GM21723 (cell line): ENCODE measurements at regions not wholly inside any gene's neighbourhood (a gene's known extent, or its start where the extent isn't known, plus 50 kb on each side); places are given as distances from the start of the nearest gene placed in this dataset.

Source experiments
- ATAC-seq: cut with Tn5 transposase; IDR thresholded peaks from one replicate; pipeline ENCODE4 v1.9.1; 2021; ENCODE audit warnings: mild to moderate bottlenecking, moderate library complexity; ENCODE audit not compliant: unreplicated experiment

DNA sequence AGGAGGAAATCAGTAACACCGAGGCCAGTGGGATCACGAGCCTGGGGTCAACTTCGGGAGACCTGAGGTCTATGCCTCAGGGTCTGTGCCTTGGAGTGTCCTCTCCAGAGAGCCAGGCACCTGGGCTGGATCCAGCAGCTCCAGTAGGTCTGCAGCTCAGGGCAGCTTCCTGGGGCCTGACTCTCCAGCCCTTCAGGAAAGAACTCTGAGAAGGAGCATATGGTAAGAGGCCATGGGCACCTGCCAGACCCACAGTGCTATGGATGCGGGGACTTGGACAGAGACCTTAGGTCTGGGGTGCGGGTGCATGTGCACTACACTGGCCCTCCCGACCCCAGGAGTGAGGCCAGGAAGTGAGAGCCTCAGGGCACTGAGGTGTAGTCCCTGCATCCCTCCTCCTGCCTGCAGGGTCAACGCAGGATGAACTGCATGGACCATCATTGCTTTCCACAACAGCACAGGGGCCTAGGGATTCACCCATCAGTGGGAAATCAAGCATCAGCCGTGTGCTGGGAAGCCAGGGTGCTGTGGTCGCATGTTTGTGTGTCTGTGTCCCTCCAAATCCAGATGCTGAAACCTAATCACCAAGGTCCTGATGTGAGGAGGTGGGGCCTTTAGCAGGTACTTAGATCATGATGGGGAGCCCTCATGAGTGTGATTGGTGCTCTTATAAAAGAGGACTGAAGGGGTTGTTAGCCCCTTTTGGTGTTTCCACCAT lies 210.9 kb upstream of the CST7 start:
- ATAC-seq = no peak

DNA sequence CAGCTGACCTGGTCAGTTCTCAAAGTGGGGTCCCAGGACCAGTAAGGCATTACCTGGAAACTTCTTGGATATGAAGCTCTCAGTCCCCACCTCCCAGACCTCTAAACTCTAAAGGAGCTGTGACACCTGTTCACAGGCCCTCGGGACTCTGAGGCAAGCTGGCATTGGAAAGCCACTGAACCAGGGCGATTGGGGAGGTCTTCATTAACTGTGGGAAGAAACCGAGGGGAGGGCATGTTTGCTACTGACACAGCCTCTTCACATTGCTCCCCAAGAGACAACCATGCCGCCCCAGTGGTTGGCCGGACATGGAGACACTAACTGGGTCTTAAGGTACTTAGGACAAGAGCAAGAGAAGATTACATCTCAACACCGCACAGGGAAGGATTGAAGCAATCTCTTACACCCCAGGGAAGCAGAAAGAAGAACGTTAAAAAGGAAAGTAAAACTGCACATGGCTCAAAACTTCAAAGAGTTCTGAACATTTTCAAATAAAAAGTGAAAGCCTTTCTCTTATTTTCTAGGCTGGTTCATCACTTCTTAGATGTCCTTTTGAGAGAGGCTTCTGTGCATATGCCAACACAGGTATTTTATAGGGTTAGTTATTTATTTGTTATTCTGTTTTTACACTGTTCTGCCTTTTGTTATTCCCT lies 210.0 kb upstream of the CST7 start:
- peak; percentile 69 for ATAC-seq

DNA sequence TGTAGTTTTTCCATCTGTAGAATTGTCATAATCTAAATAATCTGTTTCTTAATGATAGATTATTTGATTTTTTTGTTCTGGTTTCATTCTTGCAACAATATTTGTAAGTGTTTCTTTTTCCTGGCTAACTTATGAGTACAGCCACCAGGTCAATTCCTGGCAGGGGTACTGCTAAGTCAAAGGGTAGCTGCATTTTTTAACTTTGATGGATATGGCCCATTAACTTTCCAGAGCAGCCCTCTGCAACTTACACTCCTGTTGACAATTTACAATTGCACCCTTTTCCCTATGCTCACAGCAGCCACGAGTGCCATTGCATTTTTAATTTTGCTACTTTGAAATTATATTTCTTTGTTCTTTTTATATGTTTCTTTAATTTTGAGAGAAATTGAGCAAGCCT lies 209.3 kb upstream of the CST7 start:
- no peak for ATAC-seq

DNA sequence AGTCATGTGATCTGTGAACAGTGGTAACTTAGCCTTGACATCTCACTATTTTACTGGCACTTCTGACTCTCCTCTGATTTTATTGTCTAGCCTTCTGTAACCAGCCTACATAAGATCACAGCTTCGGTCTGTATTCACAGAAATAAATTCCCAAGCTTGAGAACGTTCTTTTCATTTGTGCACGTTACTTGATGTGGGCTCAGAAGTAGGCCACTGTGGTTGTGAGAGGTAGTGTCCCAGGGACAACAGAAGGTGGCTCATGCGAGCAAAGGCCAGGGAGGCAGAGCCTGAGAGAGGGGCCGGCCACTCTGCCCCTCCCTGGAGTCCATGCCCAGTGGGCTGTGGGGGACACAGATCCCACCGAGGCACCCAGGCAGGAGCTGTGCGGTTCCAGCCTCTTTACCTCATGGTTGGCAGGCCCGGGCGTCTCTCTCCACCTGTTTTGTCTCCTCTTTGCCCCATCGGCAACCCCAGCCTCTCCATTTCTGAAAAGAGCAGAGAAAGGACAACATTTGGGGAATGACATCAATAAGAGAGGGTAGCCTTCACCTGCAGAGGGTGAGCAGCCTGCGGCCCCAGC lies 207.5 kb upstream of the CST7 start:
- ATAC-seq = no peak

DNA sequence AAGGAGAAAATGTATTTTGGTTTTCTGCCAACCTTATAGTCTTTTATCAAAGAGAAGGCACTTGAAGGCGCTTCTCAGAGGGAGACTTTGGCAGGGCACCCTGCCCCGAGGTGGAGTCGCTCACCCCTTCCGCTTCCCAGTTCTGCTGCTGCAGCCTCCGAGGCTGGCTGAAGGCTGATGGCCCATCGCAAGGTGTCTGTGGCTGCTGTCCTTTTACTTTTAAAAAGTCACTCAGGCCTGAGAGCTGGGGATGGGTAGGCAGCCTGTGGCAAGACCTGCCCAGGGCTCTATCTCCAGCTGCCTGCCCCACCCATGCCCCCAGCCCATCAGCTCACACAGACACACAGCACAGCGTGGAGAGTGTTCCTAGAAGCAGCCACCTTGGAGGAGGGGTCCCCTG lies 206.6 kb upstream of the CST7 start:
- no peak for ATAC-seq

DNA sequence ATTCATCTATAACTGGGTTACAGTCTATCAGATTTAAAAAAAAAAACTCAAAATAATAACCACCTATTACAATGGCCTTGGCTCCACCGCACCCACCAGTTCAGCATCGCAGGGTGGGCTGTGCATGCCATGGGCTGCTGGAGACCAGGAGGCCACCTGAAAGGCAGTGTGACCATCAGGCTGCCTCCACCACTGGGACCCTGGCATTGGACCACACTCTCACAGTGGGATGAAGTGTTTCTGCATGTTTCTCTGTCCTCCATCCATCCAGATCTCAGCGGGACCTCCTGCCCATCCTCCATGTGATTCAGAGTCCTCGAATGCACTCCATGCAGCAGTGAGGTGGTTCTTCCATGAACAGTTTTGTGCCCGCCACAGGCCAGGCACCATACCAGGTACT lies 206.1 kb upstream of the CST7 start:
- ATAC-seq = no peak

DNA sequence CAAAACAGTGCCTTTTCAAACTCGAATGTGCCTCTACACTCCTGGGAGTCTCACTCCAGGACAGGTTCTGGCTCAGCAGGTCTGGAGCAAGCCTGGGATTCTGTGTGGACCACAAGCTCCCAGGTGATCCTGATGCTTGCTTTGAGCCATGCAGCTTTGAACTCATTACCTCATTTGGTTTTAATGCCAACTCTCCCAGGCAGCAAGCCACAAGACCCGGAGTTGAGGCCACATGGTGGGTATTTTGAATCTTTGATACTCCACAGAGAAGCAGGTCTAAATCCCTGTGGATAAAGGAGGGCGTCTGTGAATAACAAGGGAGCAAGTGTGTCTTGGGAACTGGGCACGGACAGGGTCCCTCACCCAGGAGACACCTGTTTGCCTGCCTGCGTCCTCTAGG lies 205.4 kb upstream of the CST7 start:
- no peak for ATAC-seq

DNA sequence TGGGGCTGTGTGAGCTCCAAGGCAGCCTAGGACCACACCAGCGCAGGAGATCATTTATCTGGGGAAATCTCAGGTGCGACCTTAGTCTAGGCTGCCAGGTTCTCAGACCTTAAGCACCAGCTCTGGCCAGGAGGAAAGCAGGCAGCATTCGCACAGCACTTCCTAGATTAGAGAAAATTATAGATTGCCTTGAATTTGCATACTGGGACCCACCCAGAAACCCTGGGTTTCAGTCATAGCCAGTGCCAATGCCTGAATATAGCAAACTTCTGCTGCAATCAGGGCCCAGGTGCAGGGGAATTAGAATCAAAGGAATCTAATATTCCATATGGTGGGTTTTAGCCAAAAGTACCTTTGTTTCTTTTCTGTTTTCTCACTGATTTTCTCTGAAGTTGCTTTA lies 204.3 kb upstream of the CST7 start:
- ATAC-seq = no peak

DNA sequence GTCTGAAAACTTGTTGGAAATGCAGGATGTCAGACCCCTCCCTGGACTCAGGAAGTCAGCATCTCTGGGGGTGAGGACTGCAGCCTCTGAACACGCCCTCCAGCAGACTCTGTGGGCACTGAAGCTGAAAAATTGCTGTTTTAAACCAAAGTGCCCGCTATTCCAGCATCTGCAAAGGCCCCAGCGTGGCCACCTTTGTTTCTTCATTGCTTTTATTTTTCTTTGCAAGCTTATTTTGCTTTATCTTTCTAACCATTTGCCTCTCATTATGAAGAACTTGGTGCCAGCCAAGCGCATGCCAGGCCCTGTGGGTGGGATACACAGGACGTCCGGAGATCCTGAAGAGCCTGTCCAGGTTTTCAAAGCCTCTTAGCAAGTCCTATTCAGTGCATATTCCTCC lies 203.9 kb upstream of the CST7 start:
- no peak for ATAC-seq

DNA sequence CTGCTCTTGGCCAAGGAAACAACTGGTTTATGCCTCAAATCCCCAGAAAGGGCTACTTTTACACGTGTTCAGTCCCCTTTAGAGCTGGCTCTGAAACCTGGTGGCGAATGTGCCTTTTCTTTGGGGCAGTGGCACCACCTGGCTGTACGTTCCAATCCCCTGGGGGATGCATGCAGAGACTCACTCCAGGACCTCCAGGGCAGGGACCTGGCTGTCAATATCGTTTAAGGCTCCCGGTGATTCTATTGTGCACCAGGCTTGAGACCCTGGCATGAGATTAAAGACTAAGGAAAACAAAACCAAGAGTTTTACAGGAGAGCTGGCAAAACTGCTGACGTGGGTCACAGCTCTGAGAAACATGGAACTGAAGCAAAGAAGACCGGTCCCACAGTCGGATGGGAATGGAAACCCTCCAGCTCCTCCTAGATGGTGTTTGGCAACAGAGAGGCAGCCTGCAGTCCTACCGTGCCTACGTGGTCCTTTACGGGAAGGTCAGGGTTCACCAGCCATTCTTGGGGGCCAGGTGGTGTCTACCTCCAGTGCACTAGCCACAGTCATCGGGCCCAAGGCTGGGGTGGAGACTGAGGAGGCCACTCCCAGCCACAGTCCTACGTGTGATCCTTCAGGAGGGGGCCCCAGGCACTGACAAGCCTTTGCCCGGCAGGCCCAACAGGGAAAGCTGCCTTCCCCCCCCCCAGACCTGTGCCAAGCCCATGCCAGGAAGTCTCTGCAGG lies 203.3 kb upstream of the CST7 start:
- ATAC-seq = no peak

DNA sequence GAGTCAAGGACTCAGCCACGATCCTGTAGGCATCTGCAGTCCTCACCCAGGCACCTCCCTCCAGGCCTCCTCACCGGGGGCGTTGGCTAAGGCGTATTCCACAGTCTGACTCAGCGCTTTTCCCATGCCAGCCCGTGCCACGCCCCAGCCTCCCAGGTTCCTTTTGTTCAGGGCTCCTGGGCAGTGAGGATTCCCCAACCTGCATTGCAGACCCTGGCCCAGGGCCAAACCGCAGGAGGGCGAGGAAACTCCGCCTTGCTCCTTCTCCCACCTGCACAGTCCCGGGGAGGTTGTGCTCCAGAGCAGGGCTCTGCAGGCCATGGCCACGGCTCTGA lies 202.8 kb upstream of the CST7 start:
- no peak for ATAC-seq

DNA sequence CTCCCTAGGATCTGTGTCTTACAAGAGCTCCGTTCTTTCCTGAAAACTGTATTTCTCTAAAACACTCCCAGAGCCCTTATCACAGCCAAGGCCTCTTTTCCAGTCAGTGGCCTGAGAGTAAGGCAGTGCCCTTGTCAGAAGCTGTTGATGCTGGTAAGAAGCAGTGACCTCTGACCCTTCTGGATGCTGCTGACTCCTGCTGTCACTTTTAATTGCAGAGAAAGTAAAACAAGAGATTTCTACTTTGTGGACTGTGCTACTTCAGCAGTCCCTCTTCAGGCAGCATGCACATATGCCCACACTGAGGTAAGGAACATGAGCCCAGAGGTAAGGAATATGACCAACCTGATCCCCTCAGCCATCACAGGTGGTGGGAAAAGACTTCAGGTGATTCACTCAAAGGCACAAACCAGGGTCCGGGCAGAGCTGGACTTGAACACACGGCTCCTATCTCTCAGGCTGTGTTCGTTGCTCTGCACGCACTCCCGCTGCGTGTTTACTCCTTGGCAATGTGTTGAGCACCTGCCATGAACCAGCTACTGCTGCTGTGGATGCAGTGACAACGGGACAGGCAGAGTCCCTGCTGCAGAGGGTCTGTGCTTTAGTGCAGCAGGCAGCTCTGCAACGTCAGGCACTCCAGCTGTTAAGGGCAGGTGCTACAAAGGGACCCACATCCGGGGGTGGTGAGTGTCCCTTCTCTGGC lies 201.9 kb upstream of the CST7 start:
- no peak for ATAC-seq

DNA sequence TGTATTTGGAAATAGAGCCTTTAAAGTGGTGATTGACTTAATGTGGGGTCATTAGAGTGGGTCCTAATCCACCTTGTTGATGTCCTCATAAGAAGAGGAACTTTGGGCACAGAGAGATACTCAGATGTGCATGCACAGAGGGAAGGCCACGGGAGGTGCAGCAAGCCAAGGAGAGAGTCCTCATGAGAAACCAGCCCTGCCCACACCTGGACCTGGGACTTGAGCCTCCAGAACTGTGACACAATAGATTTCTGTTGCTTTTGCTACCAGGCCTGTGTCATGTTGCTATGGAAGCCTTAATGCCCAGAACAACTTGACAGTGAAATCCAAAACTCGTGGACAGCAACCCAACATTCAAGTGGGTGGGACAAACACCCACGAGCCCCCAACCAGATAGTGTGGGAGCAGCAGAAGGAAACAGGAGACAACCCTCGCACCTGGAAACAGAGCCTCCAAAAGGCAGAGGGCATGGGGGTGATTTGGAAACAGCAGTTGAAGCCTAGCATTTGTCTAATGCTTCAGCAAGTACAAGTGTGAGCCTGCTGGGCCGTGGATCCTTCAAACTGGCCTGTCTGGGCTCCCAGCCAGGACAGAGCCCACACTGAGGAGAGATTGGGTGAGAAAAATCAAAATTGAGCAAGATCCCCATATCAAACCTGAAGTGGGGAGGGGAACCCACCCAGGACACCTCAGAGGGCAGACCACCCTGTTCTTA lies 201.0 kb upstream of the CST7 start:
- no peak for ATAC-seq

DNA sequence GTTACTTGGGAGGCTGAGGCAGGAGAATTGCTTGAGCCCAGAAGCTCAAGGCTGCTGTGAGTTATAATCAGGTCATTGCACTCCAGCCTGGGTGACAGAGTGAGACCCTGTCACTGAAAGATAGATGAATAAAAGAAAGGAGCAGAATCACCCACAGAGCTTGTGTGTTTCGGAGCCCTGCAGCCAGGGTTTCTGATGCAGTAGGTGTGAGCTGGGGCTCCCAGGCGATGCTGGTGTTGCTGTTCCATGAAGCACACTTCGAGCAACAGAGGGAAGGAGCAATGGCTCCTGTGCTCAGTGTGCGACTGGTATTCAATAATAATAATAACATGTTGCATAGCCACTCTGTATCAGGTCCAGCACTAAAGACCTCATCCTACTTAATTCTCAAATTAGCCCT lies 197.5 kb upstream of the CST7 start:
- ATAC-seq = no peak

DNA sequence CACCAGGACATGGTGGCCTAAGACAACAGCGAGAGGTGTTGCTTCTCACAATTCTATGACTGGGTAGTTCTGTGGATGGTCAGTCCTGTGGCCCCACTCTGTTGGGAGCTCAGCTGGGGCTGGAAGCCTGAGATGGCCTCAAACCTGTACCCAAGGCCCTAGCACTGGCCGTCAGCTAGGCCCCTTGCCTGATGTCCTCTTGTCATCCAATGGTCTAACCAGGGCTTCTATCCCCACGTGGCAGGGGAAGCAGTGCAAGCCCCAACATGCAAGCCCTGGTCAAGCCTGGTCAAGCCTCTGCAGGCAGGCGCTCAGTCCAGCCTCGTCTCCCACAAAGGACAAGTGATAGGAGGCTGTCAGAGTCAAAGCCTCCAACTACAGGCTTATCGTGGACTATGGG lies 196.5 kb upstream of the CST7 start:
- no peak for ATAC-seq

DNA sequence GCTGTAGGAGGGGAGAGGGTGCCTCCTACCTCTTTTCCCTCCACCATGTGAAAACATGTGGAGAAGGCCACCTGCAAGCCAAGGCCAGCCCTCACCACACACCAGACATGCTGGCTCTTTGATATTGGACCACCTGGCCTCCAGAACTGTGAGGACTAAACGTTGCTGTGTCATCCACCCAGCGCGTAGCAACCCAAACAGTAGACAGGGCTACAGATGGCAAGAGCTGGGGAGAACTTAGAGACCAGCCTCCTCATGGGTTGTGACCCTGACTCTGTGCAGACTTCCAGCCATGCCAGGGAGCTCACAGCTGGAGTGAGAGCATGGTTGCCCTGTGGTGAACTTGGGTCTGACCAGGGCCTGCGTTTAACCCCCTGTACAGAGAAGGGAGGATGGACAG lies 195.9 kb upstream of the CST7 start:
- no peak for ATAC-seq

DNA sequence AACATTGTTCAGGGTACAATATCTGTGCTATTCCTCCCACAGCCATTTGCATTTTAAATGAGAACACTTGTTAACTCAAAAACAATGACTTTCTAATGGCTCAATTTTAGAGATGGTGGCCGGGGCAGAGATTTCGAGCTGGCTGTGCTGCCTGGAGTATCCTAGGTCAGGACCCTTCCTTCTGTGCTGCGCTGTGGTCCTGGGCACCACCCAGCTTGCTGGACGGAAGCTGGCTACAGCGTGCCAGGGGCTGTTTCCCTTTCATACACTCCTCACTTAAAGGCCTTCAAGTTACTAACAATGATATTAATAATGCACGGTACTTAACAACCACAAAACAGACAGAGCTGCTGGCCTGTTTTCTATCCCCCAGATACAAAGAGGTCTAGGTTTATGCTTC lies 194.4 kb upstream of the CST7 start:
- ATAC-seq = no peak

DNA sequence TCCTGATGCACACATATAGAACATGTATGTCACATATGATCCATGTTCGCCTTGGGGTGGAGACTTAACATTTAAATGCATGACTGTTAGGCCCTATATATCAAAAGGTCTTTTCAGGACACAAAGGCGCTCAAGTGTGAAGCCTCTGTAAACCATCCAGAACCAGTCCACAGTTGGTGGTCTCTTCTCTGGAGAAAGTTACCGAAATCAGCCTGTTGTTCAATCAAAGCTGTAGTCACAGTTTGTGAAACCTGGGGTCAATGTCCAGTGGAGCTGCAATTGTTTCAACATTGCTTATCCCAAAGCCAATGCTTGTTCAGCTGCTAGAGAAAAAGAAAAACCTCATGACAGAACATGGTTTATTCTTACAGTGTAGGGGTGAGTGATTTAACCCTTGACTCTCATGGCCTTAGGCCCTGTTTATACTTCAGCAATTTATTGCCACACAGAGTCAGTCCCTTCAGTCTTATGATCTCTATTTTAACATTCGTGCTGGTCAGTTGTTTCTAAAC lies 193.6 kb upstream of the CST7 start:
- ATAC-seq = no peak

DNA sequence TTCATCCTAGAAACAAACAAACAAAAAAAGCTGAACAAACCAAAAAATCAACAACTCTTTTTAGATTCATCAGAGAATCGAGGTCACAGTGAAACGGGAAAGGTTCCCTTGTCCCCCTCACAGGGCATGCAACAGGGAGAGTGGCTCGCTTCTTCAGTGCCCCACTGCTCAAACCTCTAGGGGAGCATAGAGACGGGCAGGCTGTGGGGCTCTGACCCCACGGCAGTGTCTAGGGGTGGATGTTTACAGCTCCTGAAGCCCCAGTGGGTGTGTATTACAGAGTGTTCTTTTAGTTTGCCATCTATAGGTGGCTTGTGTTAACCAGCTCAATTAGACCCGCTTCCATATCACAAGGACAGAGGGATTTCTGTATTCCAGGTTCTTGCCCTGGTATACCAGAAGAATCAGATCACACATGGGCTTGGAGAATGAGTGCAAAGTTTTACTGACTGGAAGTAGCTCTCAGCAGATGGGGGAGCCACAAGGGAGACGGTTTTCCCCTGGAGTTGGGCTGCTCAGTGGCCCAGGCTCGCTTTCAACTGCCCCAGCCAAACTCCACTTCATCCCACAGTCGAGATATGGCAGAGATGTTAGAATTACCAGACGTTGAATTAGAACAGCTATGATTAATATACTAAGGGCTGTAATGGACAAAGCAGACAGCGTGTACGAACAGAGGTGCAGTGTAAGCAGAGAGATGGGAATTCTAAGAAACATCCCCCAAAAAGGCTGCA lies 192.6 kb upstream of the CST7 start:
- no peak for ATAC-seq
